Keratinocyte (primary cell): ENCODE measurements at regions not wholly inside any gene's neighbourhood (a gene's known extent, or its start where the extent isn't known, plus 50 kb on each side); places are given as distances from the start of the nearest gene placed in this dataset.

Experiments
- DNase-seq: peaks from one replicate; pipeline ENCODE4 v3.0.0-alpha.2; 2011; ENCODE audit warnings: low read depth, missing footprints, low spot score
- FAIRE-seq: peaks from 2 replicates; lab custom pipeline; 2011; peaks lifted over from hg19 to GRCh38; lab: Jason Lieb, UNC
- H2AFZ ChIP-seq: 2 replicates; pipeline ENCODE4 v1.6.0; 2012; ENCODE audit warnings: low read length, control low read depth, inconsistent platforms; ENCODE audit not compliant: control insufficient read depth
- H3K27ac ChIP-seq: 2 replicates; pipeline ENCODE4 v1.5.1; 2011; ENCODE audit warnings: low read length; ENCODE audit not compliant: control insufficient read depth, insufficient read depth
- H3K27me3 ChIP-seq: 3 replicates; pipeline ENCODE4 v1.6.0; 2011; ENCODE audit warnings: low read length; ENCODE audit not compliant: control insufficient read depth, insufficient read depth; ENCODE audit errors: extremely low read depth
- H3K36me3 ChIP-seq, 2 experiments: 2 replicates in 1 of 2; 3 replicates in 1 of 2; pipeline ENCODE4 v1.5.1; 2011; ENCODE audit warnings: low read length in 2 of 2, mild to moderate bottlenecking in 1 of 2; ENCODE audit not compliant: control insufficient read depth in 2 of 2, insufficient read depth in 2 of 2; ENCODE audit errors: extremely low read depth in 1 of 2
- H3K4me1 ChIP-seq: 3 replicates; pipeline ENCODE4 v1.5.1; 2011; ENCODE audit warnings: low read length; ENCODE audit not compliant: control insufficient read depth, insufficient read depth; ENCODE audit errors: extremely low read depth
- H3K4me2 ChIP-seq: 3 replicates; pipeline ENCODE4 v1.6.0; 2011; ENCODE audit warnings: low read depth, low read length; ENCODE audit not compliant: control insufficient read depth, insufficient read depth; ENCODE audit errors: extremely low read depth
- H3K4me3 ChIP-seq, 3 experiments: fragments of 200-600 bp in 1 of 3; sonication (generic) in 1 of 3; 2 replicates in 2 of 3; 3 replicates in 1 of 3; pipeline ENCODE4 v1.5.1; 2011 to 2016; ENCODE audit warnings: low read length in 3 of 3, mild to moderate bottlenecking in 3 of 3, control low read depth in 2 of 3, inconsistent platforms in 1 of 3, low read depth in 1 of 3, mixed read lengths in 1 of 3, mixed run types in 1 of 3, moderate library complexity in 1 of 3; ENCODE audit not compliant: control insufficient read depth in 2 of 3, insufficient read depth in 2 of 3; ENCODE audit errors: extremely low read depth in 1 of 3
- H3K79me2 ChIP-seq: 2 replicates; pipeline ENCODE4 v1.6.0; 2012; ENCODE audit warnings: low read length; ENCODE audit not compliant: control insufficient read depth, insufficient read depth
- H3K9ac ChIP-seq: 3 replicates; pipeline ENCODE4 v1.6.0; 2011; ENCODE audit warnings: low read length; ENCODE audit not compliant: control insufficient read depth, insufficient read depth; ENCODE audit errors: extremely low read depth
- H3K9me1 ChIP-seq: 3 replicates; pipeline ENCODE4 v1.6.0; 2011; ENCODE audit warnings: low read length; ENCODE audit not compliant: control insufficient read depth, insufficient read depth; ENCODE audit errors: extremely low read depth
- H3K9me3 ChIP-seq: 2 replicates; pipeline ENCODE4 v1.5.1; 2012; ENCODE audit warnings: low read depth, low read length; ENCODE audit not compliant: control insufficient read depth
- H4K20me1 ChIP-seq: 3 replicates; pipeline ENCODE4 v1.6.0; 2011; ENCODE audit warnings: low read length; ENCODE audit not compliant: control insufficient read depth, insufficient read depth; ENCODE audit errors: extremely low read depth
- EZH2 ChIP-seq: IDR thresholded peaks from one replicate; pipeline ENCODE4 v1.6.1; 2012; ENCODE audit warnings: inconsistent platforms, mild to moderate bottlenecking, low read length, moderate library complexity
- dilution Hi-C: fragments of 300-500 bp; cut with MboI; formaldehyde crosslinking; loops from one replicate; pipeline ENCODE4 v1.7.0; 2020; ENCODE audit warnings: low sequenced_read_pairs; ENCODE audit not compliant: extremely low pct_ligation_motif_present
- TF ChIP-seq, protein P1 (sequence below), 3 experiments: IDR thresholded peaks in 1 of 3; conservative IDR thresholded peaks in 1 of 3; optimal IDR thresholded peaks in 1 of 3; 2 replicates in 2 of 3; 3 replicates in 1 of 3; pipeline versions ENCODE3 to v1.5.1; 2011; ENCODE audit warnings: low read length in 3 of 3, mild to moderate bottlenecking in 3 of 3, moderate library complexity in 2 of 3, control low read depth in 1 of 3, inconsistent platforms in 1 of 3; ENCODE audit not compliant: insufficient read depth in 2 of 3; ENCODE audit errors: extremely low read depth in 1 of 3

DNA sequence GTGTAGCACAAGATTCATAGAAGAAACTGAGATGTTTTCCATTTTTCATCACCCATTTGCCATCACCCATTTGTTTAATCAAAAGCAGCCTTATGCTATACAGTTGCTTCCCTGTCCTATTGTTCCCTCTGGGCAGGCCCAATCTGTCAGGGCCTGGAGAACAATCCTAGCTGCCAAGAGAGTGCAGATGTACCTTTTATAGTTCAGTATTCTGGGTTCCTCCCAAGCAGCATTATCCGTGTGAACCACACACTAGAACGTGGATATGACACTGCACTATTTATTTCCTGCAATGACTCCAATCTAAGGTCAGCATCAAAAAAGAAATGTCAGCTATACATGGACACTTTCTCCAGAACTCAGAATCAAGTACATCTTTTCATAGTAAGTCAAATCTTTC, 269.0 kb downstream of the ADGRA3 start:
- Histone ChIP-seq H3K4me3 (no peak overlapping the region), H3K27me3 (no peaks in the 10 kb centered on the region), H3K27ac (no peak overlapping the region), H3K9me3 (no peaks in the 10 kb centered on the region), H3K9ac (no peak overlapping the region), H3K4me1 (no peaks in the 10 kb centered on the region), H3K9me1 (no peaks in the 10 kb centered on the region), H3K79me2 (no peaks in the 10 kb centered on the region), H3K36me3 (no peaks in the 10 kb centered on the region), H4K20me1 (no peaks in the 10 kb centered on the region), H3K4me2 (no peak overlapping the region), H2AFZ (no peak overlapping the region)
- TF ChIP-seq, protein P1, sequence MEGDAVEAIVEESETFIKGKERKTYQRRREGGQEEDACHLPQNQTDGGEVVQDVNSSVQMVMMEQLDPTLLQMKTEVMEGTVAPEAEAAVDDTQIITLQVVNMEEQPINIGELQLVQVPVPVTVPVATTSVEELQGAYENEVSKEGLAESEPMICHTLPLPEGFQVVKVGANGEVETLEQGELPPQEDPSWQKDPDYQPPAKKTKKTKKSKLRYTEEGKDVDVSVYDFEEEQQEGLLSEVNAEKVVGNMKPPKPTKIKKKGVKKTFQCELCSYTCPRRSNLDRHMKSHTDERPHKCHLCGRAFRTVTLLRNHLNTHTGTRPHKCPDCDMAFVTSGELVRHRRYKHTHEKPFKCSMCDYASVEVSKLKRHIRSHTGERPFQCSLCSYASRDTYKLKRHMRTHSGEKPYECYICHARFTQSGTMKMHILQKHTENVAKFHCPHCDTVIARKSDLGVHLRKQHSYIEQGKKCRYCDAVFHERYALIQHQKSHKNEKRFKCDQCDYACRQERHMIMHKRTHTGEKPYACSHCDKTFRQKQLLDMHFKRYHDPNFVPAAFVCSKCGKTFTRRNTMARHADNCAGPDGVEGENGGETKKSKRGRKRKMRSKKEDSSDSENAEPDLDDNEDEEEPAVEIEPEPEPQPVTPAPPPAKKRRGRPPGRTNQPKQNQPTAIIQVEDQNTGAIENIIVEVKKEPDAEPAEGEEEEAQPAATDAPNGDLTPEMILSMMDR (optimal IDR thresholded peaks at IDR 0.05 in 1 of 3, IDR thresholded peaks at IDR 0.05 in 1 of 3, conservative IDR thresholded peaks at IDR 0.05 in 1 of 3; ENCODE audit: extremely low read depth in 1 of 3, insufficient read depth in 2 of 3, low read length in 3 of 3), result no peak
- no peak for TF ChIP-seq EZH2
- FAIRE-seq, result no peak
- dilution Hi-C loops, result no loop called here
- DNase-seq, result no peak

DNA sequence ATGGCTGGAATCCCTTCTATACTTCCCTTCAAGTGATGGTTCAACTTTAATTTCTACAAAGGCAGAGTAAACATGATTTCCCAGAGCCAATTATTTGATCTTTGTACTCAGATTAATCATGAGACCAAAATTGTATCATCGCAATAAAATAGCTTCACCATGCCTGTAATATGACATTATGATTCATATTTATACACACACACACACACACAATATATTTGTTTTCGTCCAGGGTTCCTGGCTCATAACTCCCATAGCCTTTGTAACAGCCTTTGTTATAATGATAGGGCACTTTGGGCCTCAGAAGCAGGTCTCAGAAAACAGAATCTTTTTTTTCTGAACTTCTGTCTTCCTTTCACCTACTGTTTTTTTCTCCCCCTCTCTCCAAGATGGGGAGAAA, 270.6 kb downstream of the ADGRA3 start:
- dilution Hi-C loops, result no loop called here
- Histone ChIP-seq H3K27me3 (no peaks in the 10 kb centered on the region), H3K4me1 (no peaks in the 10 kb centered on the region), H3K4me3 (no peak overlapping the region), H3K4me2 (no peak overlapping the region), H3K36me3 (no peaks in the 10 kb centered on the region), H2AFZ (no peak overlapping the region), H3K79me2 (no peaks in the 10 kb centered on the region), H3K9me3 (no peaks in the 10 kb centered on the region), H3K27ac (no peak overlapping the region), H4K20me1 (no peaks in the 10 kb centered on the region), H3K9me1 (no peaks in the 10 kb centered on the region), H3K9ac (no peak overlapping the region)
- DNase-seq (no peak), FAIRE-seq (no peak)
- no peak for TF ChIP-seq EZH2
- TF ChIP-seq, protein P1 (optimal IDR thresholded peaks at IDR 0.05 in 1 of 3, IDR thresholded peaks at IDR 0.05 in 1 of 3, conservative IDR thresholded peaks at IDR 0.05 in 1 of 3; ENCODE audit: extremely low read depth in 1 of 3, insufficient read depth in 2 of 3, low read length in 3 of 3), result no peak
